Natural killer cell (primary cell): ENCODE measurements at regions not wholly inside any gene's neighbourhood (a gene's known extent, or its start where the extent isn't known, plus 50 kb on each side); places are given as distances from the start of the nearest gene placed in this dataset.

Source experiments
- ATAC-seq, 3 donors: fragments of 150-1000 bp in 2 of 3; fragments of 200-7000 bp in 1 of 3; cut with Tn5 transposase; 1 replicate in 1 of 3; 2 replicates in 2 of 3; pipeline ENCODE4 v1.10.0; 2021; ENCODE audit warnings: mild to moderate bottlenecking in 2 of 3, moderate library complexity in 2 of 3
- DNase-seq, 2 donors: peaks; one replicate each; pipeline versions ENCODE4 v3.0.0 to v3.0.0-alpha.2; 2013 to 2021; ENCODE audit warnings: mixed read lengths in 1 of 2
- H3K27ac ChIP-seq: one replicate; pipeline ENCODE4 v1.5.1; 2013; ENCODE audit warnings: mild to moderate bottlenecking, low read length
- H3K27me3 ChIP-seq: one replicate; pipeline ENCODE4 v1.6.1; 2013; ENCODE audit warnings: low read length; ENCODE audit not compliant: control insufficient read depth, insufficient read depth
- H3K36me3 ChIP-seq: one replicate; pipeline ENCODE4 v1.6.1; 2013; ENCODE audit warnings: low read length; ENCODE audit not compliant: control insufficient read depth, insufficient read depth
- H3K4me1 ChIP-seq: one replicate; pipeline ENCODE4 v1.6.1; 2013; ENCODE audit warnings: low read length; ENCODE audit not compliant: control insufficient read depth, insufficient read depth
- H3K4me3 ChIP-seq: one replicate; pipeline ENCODE4 v1.5.1; 2013; ENCODE audit warnings: low read length
- H3K9me3 ChIP-seq: one replicate; pipeline ENCODE4 v1.6.1; 2013; ENCODE audit warnings: low read length; ENCODE audit not compliant: control insufficient read depth, insufficient read depth
- H3K27ac Mint-ChIP-seq, 2 donors: one replicate each; pipeline ENCODE4 v1.8.0; 2022; ENCODE audit warnings: mild to moderate bottlenecking in 2 of 2, mixed read lengths in 2 of 2, moderate library complexity in 1 of 2
- H3K27me3 Mint-ChIP-seq, 2 donors: one replicate each; pipeline ENCODE4 v1.8.0; 2022; ENCODE audit warnings: low read depth in 2 of 2, mixed read lengths in 2 of 2
- H3K36me3 Mint-ChIP-seq: one replicate; pipeline ENCODE4 v1.8.0; 2022; ENCODE audit warnings: mixed read lengths
- H3K4me1 Mint-ChIP-seq, 2 donors: one replicate each; pipeline ENCODE4 v1.8.0; 2022; ENCODE audit warnings: mixed read lengths in 2 of 2
- H3K4me3 Mint-ChIP-seq: one replicate; pipeline ENCODE4 v1.8.0; 2022; ENCODE audit warnings: mild to moderate bottlenecking, moderate library complexity, mixed read lengths
- H3K9me3 Mint-ChIP-seq, 2 donors: one replicate each; pipeline ENCODE4 v1.8.0; 2022; ENCODE audit warnings: mixed read lengths in 2 of 2
- CTCF ChIP-seq: fragments of 200-600 bp; IDR thresholded peaks from one replicate; pipeline ENCODE4 v1.8.0; 2022; ENCODE audit warnings: antibody characterized with exemption
- WGBS: methylation state at CpG from one replicate; pipeline ENCODE4 v1.1.7; 2013; ENCODE audit warnings: missing lambda C conversion rate; ENCODE audit not compliant: insufficient coverage; 5-methylcytosine and 5-hydroxymethylcytosine counted together
- intact Hi-C: fragments of 100-400 bp; cut with micrococcal nuclease; formaldehyde crosslinking; loops from one replicate; pipeline ENCODE4 v1.14.2; 2022

- TF ChIP-seq CTCF, result no peak
- 63% methylated on average over 3 of the region's 4 CpGs for WGBS
- peaks cover 6 to 9% of the 10 kb centered on the region in 2 donors for H3K9me3 Mint-ChIP-seq
- Histone ChIP-seq H3K27ac (no peak overlapping the region), H3K4me1 (peaks cover 6% of the 10 kb centered on the region), H3K36me3 (no peaks in the 10 kb centered on the region), H3K27me3 (no peaks in the 10 kb centered on the region), H3K9me3 (peaks cover 8% of the 10 kb centered on the region), H3K4me3 (no peak overlapping the region)
- H3K27ac Mint-ChIP-seq, result no peak overlapping the region
- H3K36me3 Mint-ChIP-seq, result no peaks in the 10 kb centered on the region
- DNase-seq (no peak), ATAC-seq (no peak)
- intact Hi-C loops, result no loop called here
- peaks cover 12 to 23% of the 10 kb centered on the region in 2 donors for H3K4me1 Mint-ChIP-seq
- no peaks in the 10 kb centered on the region for H3K27me3 Mint-ChIP-seq
- no peak overlapping the region for H3K4me3 Mint-ChIP-seq
Observed at GRCh38 chr17:72033334-72033733, 87.5 kb upstream of the SOX9 start.

GRCh38 chr17:72034000-72034399 is 86.8 kb upstream of the SOX9 start:
- no peaks in the 10 kb centered on the region for H3K36me3 Mint-ChIP-seq
- TF ChIP-seq CTCF, result no peak
- Histone ChIP-seq H3K36me3 (no peaks in the 10 kb centered on the region), H3K27ac (no peak overlapping the region), H3K4me1 (peaks cover 6% of the 10 kb centered on the region), H3K9me3 (peaks cover 3% of the 10 kb centered on the region), H3K4me3 (no peak overlapping the region), H3K27me3 (no peaks in the 10 kb centered on the region)
- intact Hi-C loops, result no loop called here
- peaks cover 6 to 9% of the 10 kb centered on the region in 2 donors for H3K9me3 Mint-ChIP-seq
- 100% methylated on average over 1 of the region's 2 CpGs for WGBS
- no peaks in the 10 kb centered on the region for H3K27me3 Mint-ChIP-seq
- no peak for ATAC-seq
- H3K4me3 Mint-ChIP-seq, result no peak overlapping the region
- no peak for DNase-seq
- H3K4me1 Mint-ChIP-seq, result peaks cover 10 to 23% of the 10 kb centered on the region in 2 donors
- H3K27ac Mint-ChIP-seq, result no peak overlapping the region

GRCh38 chr17:72038427-72038826 is 82.4 kb upstream of the SOX9 start:
- H3K27ac Mint-ChIP-seq, result no peak overlapping the region
- Histone ChIP-seq H3K27me3 (no peaks in the 10 kb centered on the region), H3K4me3 (no peak overlapping the region), H3K36me3 (no peaks in the 10 kb centered on the region), H3K4me1 (no peaks in the 10 kb centered on the region), H3K9me3 (peaks cover 3% of the 10 kb centered on the region), H3K27ac (no peak overlapping the region)
- H3K27me3 Mint-ChIP-seq, result no peaks in the 10 kb centered on the region
- ATAC-seq (no peak), DNase-seq (no peak)
- peaks cover 8 to 12% of the 10 kb centered on the region in 2 donors for H3K9me3 Mint-ChIP-seq
- intact Hi-C loops, result no loop called here
- no peak overlapping the region for H3K4me3 Mint-ChIP-seq
- H3K36me3 Mint-ChIP-seq, result no peaks in the 10 kb centered on the region
- no peak for TF ChIP-seq CTCF
- H3K4me1 Mint-ChIP-seq, result no peaks in the 10 kb centered on the region

- H3K27ac Mint-ChIP-seq, result no peak overlapping the region
- H3K36me3 Mint-ChIP-seq, result no peaks in the 10 kb centered on the region
- Histone ChIP-seq H3K36me3 (no peaks in the 10 kb centered on the region), H3K27me3 (no peaks in the 10 kb centered on the region), H3K4me1 (no peaks in the 10 kb centered on the region), H3K9me3 (peaks cover 2% of the 10 kb centered on the region), H3K4me3 (no peak overlapping the region), H3K27ac (no peak overlapping the region)
- H3K27me3 Mint-ChIP-seq, result no peaks in the 10 kb centered on the region
- WGBS, result 100% methylated on average over 2 of the region's 2 CpGs
- intact Hi-C loops, result no loop called here
- ATAC-seq (no peak), DNase-seq (no peak)
- no peak overlapping the region for H3K4me3 Mint-ChIP-seq
- H3K9me3 Mint-ChIP-seq, result peaks cover 8 to 9% of the 10 kb centered on the region in 2 donors
- no peak for TF ChIP-seq CTCF
- no peaks in the 10 kb centered on the region for H3K4me1 Mint-ChIP-seq
Observed at GRCh38 chr17:72039490-72039889, 81.3 kb upstream of the SOX9 start.
